Adrenal gland (tissue), 9 donors: ENCODE measurements at regions not wholly inside any gene's neighbourhood (a gene's known extent, or its start where the extent isn't known, plus 50 kb on each side); places are given as distances from the start of the nearest gene placed in this dataset.

Source experiments
- DNase-seq, 7 donors: peaks; one replicate each; pipeline ENCODE4 v3.0.0-alpha.2; 2019 to 2020
- H3K27ac ChIP-seq, 5 donors: fragments of 200-600 bp; sonication (generic) in 4 of 5; 1 replicate in 3 of 5; 2 replicates in 2 of 5; pipeline versions ENCODE4 v1.5.1 to v1.8.0; 2016 to 2020; ENCODE audit warnings: mild to moderate bottlenecking in 1 of 5
- H3K27me3 ChIP-seq: fragments of 200-600 bp; 2 replicates; pipeline ENCODE4 v1.8.0; 2021
- H3K36me3 ChIP-seq, 2 donors: fragments of 200-600 bp; replicated peaks in 1 of 2; 1 replicate in 1 of 2; 2 replicates in 1 of 2; pipeline versions ENCODE4 v1.5.1 to v1.8.0; 2018 to 2022
- H3K4me1 ChIP-seq, 2 donors: fragments of 200-600 bp; replicated peaks in 1 of 2; 1 replicate in 1 of 2; 2 replicates in 1 of 2; pipeline versions ENCODE4 v1.5.1 to v1.8.0; 2018 to 2021
- H3K4me3 ChIP-seq, 4 donors: fragments of 200-600 bp; sonication (generic) in 3 of 4; one replicate each; pipeline ENCODE4 v1.5.1; 2016 to 2018
- H3K9me3 ChIP-seq, 3 donors: fragments of 200-600 bp; sonication (generic) in 1 of 3; replicated peaks in 1 of 3; 1 replicate in 2 of 3; 2 replicates in 1 of 3; pipeline versions ENCODE4 v1.5.1 to v1.8.0; 2016 to 2021
- POLR2A ChIP-seq, 2 donors: fragments of 450-650 bp; IDR thresholded peaks; one replicate each; pipeline ENCODE4 v1.6.1; 2017; ENCODE audit warnings: antibody characterized with exemption in 2 of 2, mild to moderate bottlenecking in 2 of 2, moderate library complexity in 1 of 2
- WGBS, 4 donors: extraction: QIAGEN DNeasy Blood & Tissue Kit in 2 of 4; methylation state at CpG; one replicate each; pipeline versions ENCODE4 v1.1.5 to v1.1.7; 2013 to 2017; 5-methylcytosine and 5-hydroxymethylcytosine counted together
- intact Hi-C, 2 donors: fragments of 100-400 bp; cut with DNase I; formaldehyde crosslinking; loops; one replicate each; pipeline versions ENCODE4 v1.14.1 to v1.15.0; 2022 to 2023
- TF ChIP-seq, protein P1 (sequence below), 6 experiments: fragments of 450-650 bp in 4 of 6; fragments of 200-600 bp in 2 of 6; sonication (generic) in 1 of 6; IDR thresholded peaks; 1 replicate in 5 of 6; 2 replicates in 1 of 6; pipeline versions ENCODE4 v1.5.1 to v1.8.0; 2016 to 2021; ENCODE audit warnings: antibody characterized with exemption in 6 of 6, mild to moderate bottlenecking in 2 of 6, moderate library complexity in 1 of 6
- donor health status: healthy with polysubstance abuse.
- donor health status: Bipolar disorder and iron deficiency.
- donor health status: DM: yes; HTN: yes; CAD: no.
- donor health status: DM: no; HTN: no; CAD: no.
- donor health status: DM: no; HTN: no; CAD: no.

DNA sequence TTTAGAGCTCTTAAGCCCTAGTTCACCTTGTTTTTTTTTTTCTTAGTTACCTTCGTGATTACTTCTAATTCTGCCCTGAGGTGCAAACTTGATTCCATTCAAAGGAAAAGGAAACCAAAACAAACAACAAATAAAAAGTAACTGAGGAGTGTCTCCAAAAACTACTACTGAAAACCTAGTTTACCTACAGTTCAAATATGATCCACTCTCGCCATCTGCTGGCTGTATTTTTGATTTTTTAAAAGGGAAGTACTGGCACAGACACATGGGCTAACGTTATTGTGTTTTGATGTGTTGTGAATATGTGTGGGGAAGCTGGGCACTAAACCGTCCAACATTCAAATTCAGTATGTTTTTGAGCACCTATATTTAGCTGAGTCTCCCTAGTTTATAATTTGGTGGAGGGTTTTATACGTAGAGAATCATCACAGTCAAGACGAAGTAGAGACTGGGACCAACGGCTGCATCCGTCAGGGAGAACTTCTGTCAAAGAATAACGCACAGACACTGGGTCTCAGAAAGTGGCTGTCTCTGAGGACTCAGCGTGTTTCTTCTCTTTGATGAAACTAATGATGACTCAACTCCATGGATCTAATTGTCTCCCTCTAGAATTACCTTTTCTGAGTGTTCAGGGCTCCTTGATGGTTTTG is 373.5 kb upstream of the BTBD3 start:
- peak in 4 of 7 donors; percentile 29 to 53 (median 42) for DNase-seq
- intact Hi-C loops = loop anchor here in 1 of 2 donors (10.0 kb wide), 1 partner anchor 1569 kb away; no protein-coding TSS in a partner anchor

DNA sequence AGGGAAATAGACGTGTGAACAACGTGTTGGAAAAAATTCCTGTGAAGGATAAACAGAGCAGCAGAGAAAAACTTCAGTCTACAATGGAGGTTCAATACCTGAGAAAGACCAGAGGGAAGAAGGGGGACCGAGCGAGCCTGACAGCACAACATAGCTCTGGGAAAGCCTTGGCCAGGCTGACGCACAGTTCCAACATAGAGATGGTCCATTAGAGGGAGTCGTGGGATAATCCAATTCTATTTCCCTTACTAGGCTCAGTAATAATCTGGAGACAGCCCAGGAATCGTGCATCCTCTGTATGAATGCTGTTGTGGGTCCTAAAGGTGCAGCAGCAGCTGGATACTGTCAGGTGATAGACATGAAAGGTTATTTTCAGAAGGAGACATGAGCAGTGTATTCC is 370.8 kb upstream of the BTBD3 start:
- TF ChIP-seq POLR2A (IDR thresholded peaks at IDR 0.05) = no peak
- TF ChIP-seq, protein P1, sequence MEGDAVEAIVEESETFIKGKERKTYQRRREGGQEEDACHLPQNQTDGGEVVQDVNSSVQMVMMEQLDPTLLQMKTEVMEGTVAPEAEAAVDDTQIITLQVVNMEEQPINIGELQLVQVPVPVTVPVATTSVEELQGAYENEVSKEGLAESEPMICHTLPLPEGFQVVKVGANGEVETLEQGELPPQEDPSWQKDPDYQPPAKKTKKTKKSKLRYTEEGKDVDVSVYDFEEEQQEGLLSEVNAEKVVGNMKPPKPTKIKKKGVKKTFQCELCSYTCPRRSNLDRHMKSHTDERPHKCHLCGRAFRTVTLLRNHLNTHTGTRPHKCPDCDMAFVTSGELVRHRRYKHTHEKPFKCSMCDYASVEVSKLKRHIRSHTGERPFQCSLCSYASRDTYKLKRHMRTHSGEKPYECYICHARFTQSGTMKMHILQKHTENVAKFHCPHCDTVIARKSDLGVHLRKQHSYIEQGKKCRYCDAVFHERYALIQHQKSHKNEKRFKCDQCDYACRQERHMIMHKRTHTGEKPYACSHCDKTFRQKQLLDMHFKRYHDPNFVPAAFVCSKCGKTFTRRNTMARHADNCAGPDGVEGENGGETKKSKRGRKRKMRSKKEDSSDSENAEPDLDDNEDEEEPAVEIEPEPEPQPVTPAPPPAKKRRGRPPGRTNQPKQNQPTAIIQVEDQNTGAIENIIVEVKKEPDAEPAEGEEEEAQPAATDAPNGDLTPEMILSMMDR (IDR thresholded peaks at IDR 0.05) = no peak
- Histone ChIP-seq H3K27me3 (no peaks in the 10 kb centered on the region), H3K27ac (no peak overlapping the region), H3K4me3 (no peak overlapping the region), H3K4me1 (peaks cover 0 to 4% of the 10 kb centered on the region in 2 donors), H3K9me3 (no peaks in the 10 kb centered on the region), H3K36me3 (no peaks in the 10 kb centered on the region)
- no peak for DNase-seq
- 58 to 70% (median 62%) methylated on average over 7 of the region's 7 CpGs for WGBS, 4 donors
- intact Hi-C loops = loop anchor here in 1 of 2 donors (10.0 kb wide), 1 partner anchor 1572 kb away; no protein-coding TSS in a partner anchor

More for the DNA sequence above, 373.5 kb upstream of the BTBD3 start:
- H3K27ac ChIP-seq = no peak overlapping the region
- H3K27me3 ChIP-seq = no peaks in the 10 kb centered on the region
- 10 to 24% (median 13%) methylated on average over 9 to 10 of the region's 10 CpGs for WGBS, 4 donors
- TF ChIP-seq, protein P1 (IDR thresholded peaks at IDR 0.05) = peak; percentile 44 to 70 (median 62)
- TF ChIP-seq POLR2A (IDR thresholded peaks at IDR 0.05) = no peak
- no peak overlapping the region for H3K4me3 ChIP-seq
- H3K4me1 ChIP-seq = peaks cover 0 to 4% of the 10 kb centered on the region in 2 donors
- no peaks in the 10 kb centered on the region for H3K36me3 ChIP-seq
- no peaks in the 10 kb centered on the region for H3K9me3 ChIP-seq

DNA sequence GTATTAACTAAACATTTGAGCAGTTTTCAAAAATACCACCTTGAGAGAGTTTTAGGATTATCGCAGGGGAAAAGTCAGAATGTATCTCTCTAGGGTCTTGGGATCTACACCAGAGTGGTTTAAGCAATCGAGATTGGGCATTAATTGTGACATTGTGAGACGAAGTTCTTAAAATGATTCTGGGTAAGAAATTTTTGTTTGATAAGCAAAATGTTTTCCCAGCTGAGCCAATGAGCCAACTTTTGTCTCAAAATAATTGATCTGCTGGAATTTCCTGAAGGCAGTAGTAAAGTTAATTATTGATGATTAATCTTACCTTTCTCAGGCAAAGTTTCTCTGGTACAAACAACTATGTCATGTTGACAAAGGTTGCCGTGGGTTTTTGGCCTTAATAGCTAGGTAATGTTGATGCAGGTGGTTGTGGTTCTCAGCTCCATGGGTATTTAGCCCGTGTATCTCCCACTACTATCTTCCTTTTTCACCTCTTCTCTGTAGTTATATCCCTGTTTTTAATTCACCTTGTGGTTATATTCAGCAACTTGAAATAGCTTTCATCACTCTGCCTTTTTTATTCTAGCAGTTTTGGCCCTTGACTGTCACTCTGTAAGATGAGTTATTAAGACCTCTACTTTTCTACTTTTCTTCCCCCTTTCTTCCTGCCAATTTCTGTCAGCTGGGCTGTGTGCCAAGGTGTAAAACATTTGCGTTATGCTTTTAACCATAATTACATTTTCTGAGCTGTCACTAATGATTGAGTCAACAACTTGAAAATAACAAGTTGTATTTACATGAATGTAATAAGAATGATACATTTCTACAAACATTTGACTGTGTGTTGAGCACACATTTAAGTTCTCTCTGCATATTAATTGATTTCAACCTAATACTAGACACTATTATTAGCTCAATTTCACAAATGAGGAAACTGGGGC is 368.3 kb upstream of the BTBD3 start:
- 63 to 65% (median 64%) methylated on average over 6 of the region's 6 CpGs for WGBS, 4 donors
- Histone ChIP-seq H3K4me3 (no peak overlapping the region), H3K27ac (no peak overlapping the region), H3K9me3 (no peaks in the 10 kb centered on the region), H3K27me3 (no peaks in the 10 kb centered on the region), H3K4me1 (no peaks in the 10 kb centered on the region), H3K36me3 (no peaks in the 10 kb centered on the region)
- intact Hi-C loops = loop anchor here in 1 of 2 donors (10.0 kb wide), 1 partner anchor 1575 kb away; no protein-coding TSS in a partner anchor
- no peak for TF ChIP-seq POLR2A (IDR thresholded peaks at IDR 0.05)
- TF ChIP-seq, protein P1 (IDR thresholded peaks at IDR 0.05) = no peak
- DNase-seq = no peak

DNA sequence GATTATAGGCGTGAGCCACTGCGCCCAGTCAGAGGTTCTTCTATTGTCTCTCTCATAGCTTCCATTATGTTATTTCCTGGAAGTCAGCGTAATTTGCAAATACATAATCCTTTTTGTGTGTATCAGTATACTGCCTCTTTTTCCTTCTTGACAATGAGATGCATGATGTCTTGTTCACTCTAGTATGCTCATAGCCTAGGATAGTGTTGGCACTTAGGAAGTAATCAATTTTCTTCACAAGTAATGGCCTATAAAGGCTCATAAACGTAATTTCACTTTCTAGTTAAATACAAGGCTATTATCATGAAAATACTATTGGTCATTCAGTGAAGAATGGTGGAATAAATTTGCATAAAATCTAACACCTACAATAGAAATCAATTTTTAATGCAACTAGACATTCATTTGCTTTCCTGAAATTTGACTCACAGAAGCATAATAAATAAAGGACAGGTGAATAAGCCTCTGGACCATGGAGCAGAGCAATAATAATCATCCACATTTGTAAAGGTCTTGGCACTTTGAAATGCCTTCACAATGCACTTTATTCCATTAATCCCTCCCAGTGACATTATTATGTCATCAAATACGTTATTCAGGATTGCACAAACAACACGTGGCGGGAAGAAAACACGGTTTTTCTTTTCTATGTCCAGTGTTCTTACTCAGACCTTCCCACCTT is 366.9 kb upstream of the BTBD3 start:
- H3K36me3 ChIP-seq = no peaks in the 10 kb centered on the region
- H3K27me3 ChIP-seq = no peaks in the 10 kb centered on the region
- H3K9me3 ChIP-seq = no peaks in the 10 kb centered on the region
- no peaks in the 10 kb centered on the region for H3K4me1 ChIP-seq
- DNase-seq = no peak
- intact Hi-C loops = no loop called here
- H3K4me3 ChIP-seq = no peak overlapping the region
- WGBS, 4 donors = 70 to 80% (median 77%) methylated on average over 8 of the region's 8 CpGs
- no peak overlapping the region for H3K27ac ChIP-seq
- TF ChIP-seq, protein P1 (IDR thresholded peaks at IDR 0.05) = no peak
- TF ChIP-seq POLR2A (IDR thresholded peaks at IDR 0.05) = no peak
